GM19239 (cell line): ENCODE measurements at regions not wholly inside any gene's neighbourhood (a gene's known extent, or its start where the extent isn't known, plus 50 kb on each side); places are given as distances from the start of the nearest gene placed in this dataset.

ENCODE experiments used
- DNase-seq: peaks from one replicate; pipeline ENCODE4 v3.0.0; 2011; ENCODE audit warnings: low spot score; ENCODE audit not compliant: insufficient read length
- FAIRE-seq: peaks from 2 replicates; lab custom pipeline; 2011; peaks lifted over from hg19 to GRCh38; lab: Jason Lieb, UNC

DNA sequence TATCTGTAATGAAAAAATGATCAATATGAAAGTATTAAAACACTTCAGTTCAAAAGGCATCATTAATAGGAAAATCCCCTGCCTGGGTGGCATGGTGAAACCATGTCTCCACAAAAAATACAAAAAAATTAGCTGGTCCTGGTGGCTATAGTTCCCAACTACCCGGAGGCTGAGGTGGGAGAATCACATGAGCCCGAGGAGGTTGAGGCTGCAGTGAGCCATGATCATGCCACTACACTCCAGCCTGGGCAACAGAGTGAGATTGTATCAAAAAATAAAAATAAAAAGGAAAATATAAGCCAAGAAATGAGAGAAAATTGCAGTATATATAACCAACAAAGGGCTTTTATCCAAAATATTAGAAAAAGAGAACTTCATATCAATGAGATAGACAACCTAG is 71.6 kb upstream of the MYCN start:
- no peak for FAIRE-seq
- no peak for DNase-seq

DNA sequence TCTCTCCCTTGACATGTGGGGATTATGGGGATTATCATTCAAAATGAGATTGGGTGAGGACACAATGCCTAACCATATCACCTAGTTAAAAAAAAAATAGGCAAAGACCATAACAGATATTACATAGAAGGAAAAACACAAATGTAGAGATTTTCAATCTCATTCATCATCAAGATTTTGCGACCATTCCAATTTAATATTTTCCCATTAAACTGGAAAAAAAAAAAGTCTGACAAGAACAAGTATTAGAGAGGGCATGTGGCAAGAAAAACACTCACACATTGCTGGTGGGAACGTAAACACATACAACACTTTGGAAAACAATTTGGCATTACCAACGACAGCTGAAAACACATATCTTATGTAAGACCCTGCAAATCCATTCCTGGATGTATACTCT is 71.0 kb upstream of the MYCN start:
- DNase-seq (no peak), FAIRE-seq (no peak)

DNA sequence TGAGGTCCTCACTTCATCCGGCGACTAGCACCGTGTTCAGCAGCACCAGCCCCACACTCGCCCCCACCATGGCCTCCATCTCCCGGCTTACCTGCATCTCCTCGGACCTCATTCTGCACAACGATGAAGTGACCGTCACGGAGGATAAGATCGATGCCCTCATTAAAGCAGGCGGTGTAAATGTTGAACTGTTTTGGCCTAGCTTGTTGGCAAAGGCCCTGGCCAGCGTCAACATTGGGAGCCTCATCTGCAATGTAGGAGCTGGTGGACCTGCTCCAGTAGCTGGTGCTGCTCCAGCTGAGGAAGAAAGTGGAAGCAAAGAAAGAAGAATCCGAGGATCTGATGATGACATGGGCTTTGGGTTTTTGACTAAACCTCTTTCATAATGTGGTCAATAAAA is 70.5 kb upstream of the MYCN start:
- FAIRE-seq: no peak
- no peak for DNase-seq

DNA sequence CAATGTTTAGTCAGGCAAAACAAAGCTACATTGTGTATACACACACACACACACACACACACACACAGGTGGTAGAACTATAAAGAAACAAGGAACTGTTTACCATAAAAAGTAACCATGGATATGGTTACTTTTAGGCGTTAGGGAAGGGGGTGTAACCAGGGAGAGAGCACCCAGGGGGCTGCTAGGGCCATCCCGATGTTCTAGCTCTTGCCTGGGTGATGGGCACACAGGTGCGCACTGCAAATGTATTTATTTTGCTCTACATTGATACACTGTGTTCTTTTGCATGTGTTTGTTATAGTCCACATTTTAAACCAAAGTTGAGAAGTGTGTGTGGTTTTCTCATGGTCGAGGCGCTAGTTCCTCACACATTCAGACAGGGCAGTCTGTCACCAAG is 69.8 kb upstream of the MYCN start:
- FAIRE-seq: no peak
- DNase-seq: no peak

DNA sequence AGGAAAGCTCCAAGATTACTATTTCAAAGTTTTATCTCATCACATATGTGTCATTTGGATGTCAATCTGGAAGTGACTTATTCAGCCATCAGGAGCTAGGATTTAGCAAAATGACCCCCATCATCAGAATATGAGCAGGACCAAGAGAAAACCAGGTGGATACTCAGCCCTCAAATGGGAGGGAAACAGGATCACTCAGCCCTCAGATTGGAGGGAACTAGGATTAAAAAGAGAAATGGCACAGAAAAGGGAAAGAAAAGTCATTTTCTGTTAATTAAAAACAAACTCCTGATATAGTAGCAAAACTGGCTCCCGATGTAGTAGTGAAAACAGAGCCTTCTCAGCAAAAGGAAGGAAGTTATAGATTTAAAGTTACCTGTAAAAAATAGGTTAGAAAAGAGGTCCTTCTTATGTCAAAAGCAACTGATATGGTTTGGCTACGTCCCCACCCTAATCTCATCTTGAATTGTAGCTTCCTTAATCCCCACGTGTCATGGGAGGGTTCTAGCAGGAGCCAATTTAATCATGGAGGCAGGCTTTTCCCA is 69.0 kb upstream of the MYCN start:
- FAIRE-seq (no peak), DNase-seq (no peak)

DNA sequence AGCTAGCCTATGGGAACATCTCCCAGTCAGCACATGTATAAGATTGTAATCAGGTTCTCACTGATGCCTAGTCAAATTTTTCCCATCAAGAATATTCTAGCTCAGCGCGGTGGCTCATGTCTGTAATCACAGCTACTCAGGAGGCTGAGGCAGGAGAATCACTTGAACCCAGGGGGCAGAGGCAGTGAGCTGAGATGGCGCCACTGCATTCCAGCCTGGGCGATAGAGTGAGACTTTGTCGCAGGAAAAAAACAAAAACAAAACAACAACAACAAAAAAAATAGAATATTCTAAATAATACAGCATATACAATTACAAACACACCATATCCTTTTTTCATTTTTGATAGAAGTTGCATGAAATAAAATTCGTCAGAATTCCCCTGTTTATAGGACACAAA is 67.5 kb upstream of the MYCN start:
- DNase-seq (no peak), FAIRE-seq (no peak)

DNA sequence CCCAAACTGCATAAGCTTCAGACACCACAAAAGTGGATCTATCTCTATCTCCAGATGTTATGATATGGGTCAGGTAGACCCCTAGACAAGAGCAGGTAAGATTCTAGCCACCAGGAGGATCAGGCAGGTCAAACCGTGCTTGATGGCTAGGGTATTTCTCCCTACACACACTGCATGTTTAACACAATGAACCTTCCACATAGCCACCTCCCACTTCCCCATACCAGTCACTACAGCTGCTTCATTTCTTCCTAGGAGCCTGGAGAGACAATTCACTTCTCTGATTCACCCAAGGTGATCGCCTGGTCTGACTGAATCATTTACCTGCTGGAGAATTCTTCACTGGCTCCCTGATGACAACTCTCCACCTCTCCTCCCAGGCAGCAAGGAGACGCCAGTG is 66.0 kb upstream of the MYCN start:
- FAIRE-seq: no peak
- no peak for DNase-seq

DNA sequence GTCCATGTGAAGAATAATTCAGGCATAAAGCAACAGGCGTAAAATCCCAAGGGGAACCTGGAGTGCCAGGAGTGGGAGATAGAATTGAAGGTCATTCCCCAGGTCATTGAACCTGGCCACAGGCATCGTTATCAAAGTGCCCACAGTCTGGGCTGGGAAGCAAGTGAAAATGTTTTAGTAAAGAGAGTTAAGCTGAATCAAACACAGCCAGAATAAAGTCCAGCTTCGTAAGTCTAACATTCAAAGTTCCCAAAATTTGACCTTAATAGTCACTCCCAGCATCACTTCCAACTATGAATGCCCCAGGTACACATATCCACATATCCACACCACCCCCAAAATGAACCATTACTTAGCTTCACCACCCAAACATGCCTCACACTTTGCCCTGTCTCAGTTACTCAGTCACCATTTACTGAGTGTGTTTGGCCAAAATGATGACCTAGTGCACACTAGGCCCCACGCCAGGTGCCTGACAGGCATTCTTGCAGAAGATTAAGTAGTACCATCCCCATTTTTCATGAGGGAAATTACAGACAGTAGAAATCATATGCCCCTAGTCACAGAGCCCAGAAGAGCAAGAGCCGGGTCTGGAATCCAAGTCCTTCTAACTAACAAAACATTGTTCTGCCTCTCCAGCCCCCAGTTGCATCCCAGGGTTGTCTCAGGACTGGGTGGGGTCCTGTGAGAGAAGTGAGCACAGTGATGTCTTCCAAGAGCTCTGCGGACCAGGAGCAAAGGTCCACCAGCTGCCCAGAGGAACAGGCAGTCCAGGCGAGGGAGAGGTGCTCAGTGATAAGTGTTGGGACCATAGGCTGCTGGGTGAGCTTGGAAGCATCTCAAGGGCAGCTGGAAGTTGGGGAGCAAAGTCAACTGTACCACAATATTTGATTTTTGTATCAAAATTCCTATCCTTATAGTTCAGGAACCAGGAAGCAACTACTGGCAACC is 65.2 kb upstream of the MYCN start:
- DNase-seq (no peak), FAIRE-seq (no peak)

DNA sequence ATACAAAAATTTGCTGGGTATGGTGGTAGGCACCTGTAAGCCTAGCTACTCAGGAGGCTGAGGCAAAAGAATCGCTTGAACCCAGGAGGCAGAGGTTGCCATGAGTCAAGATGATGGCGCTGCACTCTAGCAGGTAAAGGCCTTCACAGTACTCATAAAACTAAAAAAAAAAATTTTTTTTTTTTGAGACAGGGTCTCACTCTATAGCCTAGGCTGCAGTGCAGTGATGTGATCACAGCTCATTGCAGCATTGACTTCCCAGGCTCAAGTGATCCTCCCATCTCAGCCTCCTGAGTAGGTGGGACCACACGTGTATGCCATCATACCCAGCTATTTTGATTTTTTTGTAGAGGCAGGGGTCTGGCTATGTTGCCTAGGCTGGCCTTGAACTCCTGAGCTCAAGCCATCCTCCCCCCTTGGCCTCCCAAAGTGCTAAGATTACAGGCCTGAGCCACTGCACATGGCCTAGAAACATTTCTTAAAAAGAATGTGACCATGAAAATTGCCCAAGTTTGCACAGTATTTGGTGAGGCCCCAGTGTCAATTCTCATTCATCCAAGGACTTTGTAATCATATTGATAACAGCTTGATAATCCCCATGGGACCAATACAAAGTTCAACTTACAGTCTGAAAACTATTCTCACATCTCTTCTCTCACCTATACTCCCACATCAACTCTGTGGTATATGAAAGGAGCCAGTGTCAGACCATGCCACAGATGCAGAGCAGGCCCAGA is 64.2 kb upstream of the MYCN start:
- FAIRE-seq: no peak
- no peak for DNase-seq

DNA sequence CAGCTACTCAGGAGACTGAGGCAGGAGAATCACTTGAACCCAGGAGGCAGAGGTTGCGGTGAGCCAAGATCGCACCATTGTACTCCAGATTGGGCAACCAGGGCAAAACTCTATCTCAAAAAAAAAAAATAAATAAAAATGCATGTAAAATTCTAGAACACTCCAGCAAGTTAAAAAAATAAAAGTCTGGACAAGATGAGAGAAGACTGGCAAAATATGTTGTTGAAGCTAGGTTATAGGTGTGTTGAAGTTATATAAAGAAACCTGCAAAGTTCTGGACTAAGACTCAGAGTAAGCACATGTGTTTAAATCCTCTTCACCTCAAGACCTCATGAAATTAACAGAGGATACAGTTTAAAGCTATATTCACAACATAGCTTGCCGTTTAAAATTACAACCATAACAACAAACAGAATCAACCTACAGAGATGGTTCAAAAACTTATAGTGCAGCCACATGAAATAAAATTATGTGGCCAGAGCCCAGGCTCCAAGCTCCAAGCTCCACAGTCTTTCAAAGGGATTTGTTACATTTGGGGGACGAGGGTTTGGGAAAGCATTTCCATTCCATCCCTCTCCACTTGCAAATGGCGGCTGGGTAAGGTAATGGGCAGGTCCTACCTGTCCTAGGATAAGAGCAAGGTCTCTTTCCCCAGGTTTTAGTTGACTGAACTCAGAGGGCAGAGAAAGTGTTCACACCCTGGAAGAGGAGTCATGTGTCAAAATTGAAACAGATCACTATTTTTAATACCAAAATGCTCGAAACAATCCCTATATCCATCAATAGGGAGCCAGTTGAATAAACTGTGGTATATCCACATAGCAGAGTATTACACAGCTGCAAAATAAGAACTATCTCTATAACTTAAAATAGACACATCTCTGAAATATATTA is 59.9 kb upstream of the MYCN start:
- FAIRE-seq (no peak), DNase-seq (no peak)

DNA sequence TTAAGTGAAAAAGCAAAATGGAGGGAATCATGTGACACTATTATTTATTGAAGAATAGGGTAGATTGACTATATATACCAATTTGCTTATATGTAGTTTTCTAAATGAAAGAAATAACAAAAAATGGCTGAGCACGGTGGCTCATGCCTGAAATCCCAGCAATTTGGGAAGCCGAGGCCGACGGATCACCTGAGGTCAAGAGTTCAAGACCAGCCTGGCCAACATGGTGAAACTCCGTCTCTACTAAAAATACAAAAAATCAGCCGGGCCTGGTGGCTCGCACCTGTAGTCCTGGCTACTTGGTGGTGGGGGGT is 59.3 kb upstream of the MYCN start:
- no peak for FAIRE-seq
- no peak for DNase-seq

DNA sequence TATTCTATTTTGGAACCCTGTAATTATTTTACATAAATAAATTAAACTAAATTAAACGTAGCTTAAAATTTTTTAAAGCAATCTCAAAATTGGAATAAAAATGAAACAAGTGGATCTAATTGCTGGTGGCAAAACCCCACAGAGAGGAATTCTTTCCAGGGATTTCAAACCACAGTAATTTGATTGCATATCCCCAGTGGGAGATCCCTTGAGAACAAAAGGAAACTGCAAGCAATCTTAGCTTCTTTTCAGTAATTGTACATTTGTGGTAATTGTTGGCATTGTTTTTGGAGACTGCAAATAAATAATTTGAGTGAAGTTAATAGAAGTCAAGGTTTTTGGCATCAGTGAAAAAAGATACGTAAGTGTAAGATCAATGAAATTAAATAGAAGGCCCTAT is 58.7 kb upstream of the MYCN start:
- no peak for FAIRE-seq

DNA sequence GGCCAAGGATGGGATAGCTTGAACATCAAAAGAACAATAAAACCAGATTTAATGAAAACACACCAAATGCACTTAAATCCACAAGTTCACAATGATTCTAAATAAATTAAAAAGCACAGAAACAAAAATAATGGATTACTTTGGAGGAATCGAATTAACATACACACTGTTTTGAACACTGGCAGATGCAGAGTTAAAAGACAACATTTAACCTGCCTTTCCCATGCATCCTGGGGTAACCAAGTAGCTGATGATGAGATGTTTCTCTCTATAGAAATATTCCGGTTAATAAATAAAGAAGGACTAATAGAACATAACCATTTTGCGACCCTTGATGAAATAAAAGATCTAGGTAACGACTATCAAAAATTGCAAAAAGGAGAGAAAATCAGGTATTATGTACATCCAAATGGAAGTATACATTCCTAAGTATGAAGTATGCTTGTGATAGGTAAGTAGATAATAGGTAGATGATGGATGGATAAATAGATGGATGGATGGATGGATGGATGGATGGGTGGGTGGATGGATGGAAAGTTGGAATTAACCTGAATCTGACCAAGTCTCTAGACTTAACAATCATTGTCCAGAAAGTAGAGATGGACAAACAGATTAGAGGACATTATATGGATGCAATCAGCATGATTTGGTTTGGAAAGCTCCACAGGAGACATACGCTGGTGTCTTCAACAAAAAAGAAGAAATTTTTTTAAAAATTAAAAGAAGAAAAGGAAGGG is 57.4 kb upstream of the MYCN start:
- FAIRE-seq (no peak), DNase-seq (no peak)

More for the DNA sequence above, 58.7 kb upstream of the MYCN start:
- no peak for DNase-seq

DNA sequence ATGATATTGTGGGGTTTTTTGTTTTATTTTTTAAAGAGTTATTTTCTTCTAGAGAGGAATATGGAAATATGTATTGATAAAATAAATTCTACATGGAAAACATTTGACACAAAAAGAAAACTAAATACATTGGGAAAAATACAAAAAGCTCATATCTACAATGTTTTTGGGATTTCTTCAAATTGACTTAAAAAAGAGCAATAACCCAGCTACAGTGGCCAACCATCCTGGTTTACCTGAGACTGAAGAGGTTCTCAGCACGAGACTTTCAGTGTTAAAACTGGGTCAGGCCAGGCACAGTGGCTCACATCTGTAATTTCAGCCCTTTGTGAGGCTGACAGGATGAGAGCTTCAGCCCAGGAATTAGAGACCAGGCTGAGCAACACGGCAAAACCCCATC is 56.7 kb upstream of the MYCN start:
- FAIRE-seq (no peak), DNase-seq (no peak)

DNA sequence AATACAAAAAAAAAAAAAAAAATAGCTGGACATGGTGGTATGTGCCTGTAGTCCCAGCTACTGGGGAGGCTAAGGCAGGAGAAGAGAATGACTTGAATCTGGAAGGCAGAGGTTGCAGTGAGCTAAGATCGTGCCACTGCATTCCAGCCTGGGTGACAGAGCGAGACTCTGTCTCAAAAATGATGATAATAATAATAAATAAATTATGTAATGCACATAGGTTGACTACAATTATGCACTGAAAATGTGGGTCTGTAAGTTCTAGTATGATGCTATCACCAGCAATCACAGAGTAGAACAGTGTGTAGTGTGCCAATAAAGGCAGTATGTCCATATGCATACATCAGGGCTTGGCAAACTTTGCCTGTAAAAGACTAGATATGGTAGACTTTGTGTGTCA is 55.6 kb upstream of the MYCN start:
- FAIRE-seq: no peak
- no peak for DNase-seq

DNA sequence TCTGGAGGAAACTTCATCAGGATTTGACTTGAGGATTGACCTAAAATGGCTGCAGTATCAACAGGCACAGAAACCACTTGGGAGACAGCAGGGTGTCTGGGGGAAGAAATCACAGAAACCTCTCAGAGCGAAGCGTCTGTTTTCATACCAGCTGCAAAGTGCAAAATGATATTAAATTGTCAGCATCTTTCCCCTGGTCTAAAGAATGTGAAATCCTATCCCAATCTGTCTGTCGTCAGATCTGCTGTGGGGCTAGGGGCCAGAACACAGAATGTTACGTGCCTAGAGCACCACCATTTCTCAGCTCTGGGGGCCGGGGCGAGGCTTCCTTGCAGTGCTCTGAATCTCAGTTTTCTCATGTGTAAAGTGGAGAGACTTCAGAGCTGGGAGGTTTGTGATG is 54.1 kb upstream of the MYCN start:
- FAIRE-seq (no peak), DNase-seq (no peak)

DNA sequence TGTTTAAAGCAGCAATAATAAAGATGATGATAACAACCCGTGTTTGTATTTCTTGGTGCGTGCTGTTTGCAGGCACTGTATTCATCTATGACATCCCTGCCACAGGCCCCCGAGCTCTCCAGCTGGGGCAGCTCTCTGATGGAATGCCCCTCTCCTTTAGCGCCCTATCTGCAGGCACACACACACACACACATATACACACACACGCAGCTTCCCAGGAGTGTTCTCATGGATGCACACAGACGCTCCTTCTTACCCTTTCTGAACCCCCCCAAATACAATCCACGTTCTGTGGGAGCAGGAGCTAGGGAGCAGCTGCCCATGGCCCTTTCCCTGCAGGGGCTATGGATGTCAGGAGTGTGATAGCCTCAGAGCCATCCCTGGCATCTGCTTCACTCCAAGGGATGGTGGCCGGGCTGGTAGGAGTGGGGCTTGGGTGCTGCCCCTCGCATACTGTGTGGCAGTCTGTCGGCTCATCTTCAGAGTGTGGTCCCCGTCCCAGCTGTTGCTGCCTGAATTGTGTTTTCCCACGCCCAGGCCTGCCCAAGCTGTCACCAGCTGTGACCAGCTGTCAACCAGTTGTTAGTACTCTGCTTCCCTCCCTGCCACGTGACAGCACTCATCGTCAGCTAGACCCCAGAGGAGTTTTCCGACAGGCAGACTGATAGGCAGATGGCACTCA is 50.8 kb upstream of the MYCN start:
- DNase-seq: no peak
- no peak for FAIRE-seq

DNA sequence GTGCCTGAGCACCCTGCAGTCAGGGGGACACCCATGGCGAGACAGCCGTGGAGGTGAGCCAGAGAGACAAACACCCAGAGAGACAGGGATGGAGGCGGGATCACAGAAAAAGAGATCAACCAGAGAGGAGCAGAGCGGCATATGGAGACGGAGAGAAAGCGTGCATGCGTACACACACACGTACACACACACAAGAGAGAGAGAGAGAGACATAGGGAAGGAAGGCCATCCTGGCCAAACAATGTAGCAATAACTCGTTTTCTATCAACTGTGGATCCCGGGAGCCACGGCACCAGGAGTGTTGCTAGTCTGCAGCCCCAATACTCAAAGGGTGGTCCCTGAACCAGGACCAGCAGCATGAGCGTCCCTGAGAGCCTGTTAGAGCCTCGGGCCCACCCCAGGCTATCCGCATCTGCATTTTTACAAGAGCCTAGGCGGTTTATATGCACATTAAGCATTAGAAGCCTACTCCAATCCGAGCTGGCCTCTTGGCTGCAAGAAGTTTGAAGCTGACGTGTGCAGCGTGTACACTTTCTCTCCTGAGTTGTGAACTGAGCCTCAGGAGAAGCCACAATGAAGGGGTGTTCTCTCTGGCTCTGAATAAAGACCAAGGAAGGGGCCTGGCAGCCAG is 50.1 kb upstream of the MYCN start:
- FAIRE-seq: no peak
- no peak for DNase-seq
